Neuronal stem cell (in vitro differentiated cells): ENCODE measurements at regions not wholly inside any gene's neighbourhood (a gene's known extent, or its start where the extent isn't known, plus 50 kb on each side); places are given as distances from the start of the nearest gene placed in this dataset.
A peak's percentile ranks its signal among the peaks of the same experiment; 100 is the strongest.
"Not testable (repeated sequence)": the region's sequence is repeated elsewhere in the genome, so short reads cannot be mapped to it uniquely, and the experiment has no call there.

Experiments used
- DNase-seq: peaks from one replicate; pipeline ENCODE4 v3.0.0-alpha.2; 2013; ENCODE audit warnings: low spot score
- H2AFZ ChIP-seq: one replicate; pipeline ENCODE4 v1.6.1; 2013; ENCODE audit warnings: mild to moderate bottlenecking, low read length, inconsistent platforms
- H2AK5ac ChIP-seq: 2 replicates; pipeline ENCODE4 v1.6.1; 2013; ENCODE audit warnings: low read depth, mild to moderate bottlenecking, inconsistent platforms, low read length, moderate library complexity, mixed read lengths
- H2BK120ac ChIP-seq: 2 replicates; pipeline ENCODE4 v1.6.1; 2013; ENCODE audit warnings: low read depth, mild to moderate bottlenecking, inconsistent platforms, low read length, moderate library complexity, mixed read lengths
- H2BK12ac ChIP-seq: one replicate; pipeline ENCODE4 v1.6.1; 2013; ENCODE audit warnings: low read length, inconsistent platforms
- H2BK15ac ChIP-seq: 2 replicates; pipeline ENCODE4 v1.6.1; 2013; ENCODE audit warnings: mild to moderate bottlenecking, low read length, inconsistent platforms, mixed read lengths
- H2BK5ac ChIP-seq: one replicate; pipeline ENCODE4 v1.6.1; 2013; ENCODE audit warnings: inconsistent platforms, mild to moderate bottlenecking, low read length, moderate library complexity
- H3K14ac ChIP-seq: one replicate; pipeline ENCODE4 v1.6.1; 2013; ENCODE audit warnings: low read length, inconsistent platforms
- H3K18ac ChIP-seq: 2 replicates; pipeline ENCODE4 v1.6.1; 2013; ENCODE audit warnings: low read length, inconsistent platforms
- H3K23ac ChIP-seq: 2 replicates; pipeline ENCODE4 v1.6.1; 2013; ENCODE audit warnings: low read depth, mild to moderate bottlenecking, mixed read lengths, low read length, inconsistent platforms; ENCODE audit not compliant: poor library complexity
- H3K27ac ChIP-seq: replicated peaks from 3 replicates; pipeline ENCODE4 v1.5.1; 2013; ENCODE audit warnings: low read length, inconsistent platforms
- H3K27me3 ChIP-seq, 3 experiments: 2 replicates each; pipeline ENCODE4 v1.6.1; 2013; ENCODE audit warnings: low read length in 3 of 3, mild to moderate bottlenecking in 2 of 3, inconsistent platforms in 1 of 3, low read depth in 1 of 3, mixed read lengths in 1 of 3, moderate library complexity in 1 of 3; ENCODE audit not compliant: control insufficient read depth in 3 of 3, insufficient read depth in 3 of 3
- H3K36me3 ChIP-seq, 2 donors: replicated peaks in 1 of 2; 2 replicates each; pipeline ENCODE4 v1.6.1; 2013; ENCODE audit warnings: low read length in 2 of 2; ENCODE audit not compliant: control insufficient read depth in 2 of 2, insufficient read depth in 2 of 2
- H3K4ac ChIP-seq: 2 replicates; pipeline ENCODE4 v1.6.1; 2013; ENCODE audit warnings: inconsistent platforms, mild to moderate bottlenecking, low read length, moderate library complexity
- H3K4me1 ChIP-seq, 2 donors: 1 replicate in 1 of 2; 2 replicates in 1 of 2; pipeline ENCODE4 v1.6.1; 2013; ENCODE audit warnings: low read length in 2 of 2, low read depth in 1 of 2; ENCODE audit not compliant: control insufficient read depth in 2 of 2, insufficient read depth in 1 of 2
- H3K4me2 ChIP-seq: one replicate; pipeline ENCODE4 v1.6.1; 2013; ENCODE audit warnings: mild to moderate bottlenecking, low read length, inconsistent platforms; ENCODE audit not compliant: insufficient read depth, poor library complexity, severe bottlenecking
- H3K4me3 ChIP-seq, 2 donors: 2 replicates each; pipeline ENCODE4 v1.5.1; 2013; ENCODE audit warnings: low read length in 2 of 2, mild to moderate bottlenecking in 2 of 2, inconsistent platforms in 1 of 2, moderate library complexity in 1 of 2
- H3K79me1 ChIP-seq: one replicate; pipeline ENCODE4 v1.6.1; 2013; ENCODE audit warnings: low read depth, mild to moderate bottlenecking, inconsistent platforms, low read length, moderate library complexity
- H3K9ac ChIP-seq: one replicate; pipeline ENCODE4 v1.6.1; 2013; ENCODE audit warnings: mild to moderate bottlenecking, low read depth, low read length, inconsistent platforms; ENCODE audit not compliant: poor library complexity
- H3K9me3 ChIP-seq, 2 donors: replicated peaks in 1 of 2; 2 replicates each; pipeline versions ENCODE3 to v1.6.1; 2013; ENCODE audit warnings: low read length in 2 of 2, mild to moderate bottlenecking in 2 of 2, inconsistent platforms in 1 of 2, low read depth in 1 of 2, mixed read lengths in 1 of 2, moderate library complexity in 1 of 2; ENCODE audit not compliant: control insufficient read depth in 2 of 2, insufficient read depth in 1 of 2
- H4K8ac ChIP-seq: one replicate; pipeline ENCODE4 v1.6.1; 2013; ENCODE audit warnings: low read depth, mild to moderate bottlenecking, inconsistent platforms, low read length, moderate library complexity
- H4K91ac ChIP-seq: one replicate; pipeline ENCODE4 v1.6.1; 2013; ENCODE audit warnings: low read length, low read depth, mild to moderate bottlenecking, inconsistent platforms; ENCODE audit not compliant: poor library complexity
- WGBS, 2 donors: extraction: QIAGEN DNeasy Blood & Tissue Kit; methylation state at CpG; one replicate each; pipeline ENCODE4 v1.1.7; 2013; ENCODE audit warnings: missing lambda C conversion rate in 2 of 2, mixed read lengths in 1 of 2; ENCODE audit not compliant: insufficient read length in 2 of 2, insufficient replicate concordance in 1 of 2; ENCODE audit errors: extremely low coverage in 2 of 2; 5-methylcytosine and 5-hydroxymethylcytosine counted together

DNA sequence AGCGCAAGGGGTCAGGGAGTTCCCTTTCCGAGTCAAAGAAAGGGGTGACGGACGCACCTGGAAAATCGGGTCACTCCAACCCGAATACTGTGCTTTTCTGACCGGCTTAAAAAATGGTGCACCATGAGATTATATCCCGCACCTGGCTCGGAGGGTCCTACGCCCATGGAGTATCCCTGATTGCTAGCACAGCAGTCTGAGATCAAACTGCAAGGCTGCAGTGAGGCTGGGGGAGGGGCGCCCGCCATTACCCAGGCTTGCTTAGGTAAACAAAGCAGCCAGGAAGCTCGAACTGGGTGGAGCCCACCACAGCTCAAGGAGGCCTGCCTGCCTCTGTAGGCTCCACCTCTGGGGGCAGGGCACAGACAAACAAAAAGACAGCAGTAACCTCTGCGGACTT, 426.1 kb upstream of the SPTLC3 start:
- not testable (repeated sequence) for H3K9ac ChIP-seq, H3K18ac ChIP-seq, H3K36me3 ChIP-seq, H3K27me3 ChIP-seq, DNase-seq, H2BK5ac ChIP-seq, H3K4ac ChIP-seq, H3K4me1 ChIP-seq, H2BK12ac ChIP-seq, H3K23ac ChIP-seq, H4K91ac ChIP-seq, H3K79me1 ChIP-seq, H3K4me3 ChIP-seq, H2BK15ac ChIP-seq, H3K9me3 ChIP-seq, H4K8ac ChIP-seq, H2BK120ac ChIP-seq, H2AK5ac ChIP-seq, H3K14ac ChIP-seq, H3K27ac ChIP-seq, H3K4me2 ChIP-seq
- H2AFZ ChIP-seq = peak overlapping the region; percentile 17
- WGBS, 2 donors = no CpG with 5 or more reads among the region's 14 CpGs

- no peak overlapping the region for H4K91ac ChIP-seq
- H3K27ac ChIP-seq = no peak overlapping the region
- no peak overlapping the region for H2BK5ac ChIP-seq
- no peak overlapping the region for H2AK5ac ChIP-seq
- no peak overlapping the region for H3K4me2 ChIP-seq
- H3K4me3 ChIP-seq = no peak overlapping the region
- no peak overlapping the region for H3K23ac ChIP-seq
- no peaks in the 10 kb centered on the region for H3K4me1 ChIP-seq
- H3K18ac ChIP-seq = no peak overlapping the region
- H4K8ac ChIP-seq = no peak overlapping the region
- H2BK15ac ChIP-seq = no peak overlapping the region
- no peak overlapping the region for H3K4ac ChIP-seq
- no peak overlapping the region for H2BK120ac ChIP-seq
- whole genome bisulfite sequencing, 2 donors = no CpG with 5 or more reads among the region's 1 CpG
- no peak overlapping the region for H2BK12ac ChIP-seq
- no peaks in the 10 kb centered on the region for H3K9me3 ChIP-seq
- no peak overlapping the region for H2AFZ ChIP-seq
- no peak overlapping the region for H3K14ac ChIP-seq
- no peaks in the 10 kb centered on the region for H3K36me3 ChIP-seq
- H3K79me1 ChIP-seq = no peaks in the 10 kb centered on the region
- no peak overlapping the region for H3K9ac ChIP-seq
- no peaks in the 10 kb centered on the region for H3K27me3 ChIP-seq
- DNase-seq = no peak
These were observed 416.8 kb upstream of the SPTLC3 start for GRCh38 chr20:12591949-12592470.

DNA sequence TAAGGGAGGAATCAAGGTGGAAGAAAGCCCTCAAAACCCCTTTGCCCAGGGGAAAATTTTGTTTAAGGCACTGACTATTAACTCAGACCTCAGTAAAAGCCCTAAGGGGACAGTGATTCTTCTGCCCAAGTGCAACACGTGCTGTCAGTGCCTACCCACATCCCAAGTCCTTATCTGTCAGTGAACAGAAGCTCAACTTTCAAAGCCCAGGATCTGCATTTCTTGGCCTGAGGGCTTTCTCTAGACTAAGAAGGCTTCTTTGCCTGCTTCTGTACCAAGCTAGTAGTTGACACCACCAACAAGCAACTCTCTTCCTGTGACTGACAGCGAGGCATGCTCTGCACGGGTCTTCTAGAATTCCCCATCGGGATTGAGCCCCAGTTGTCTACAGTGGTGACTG, 416.0 kb upstream of the SPTLC3 start:
- Histone ChIP-seq H3K27me3 (no peaks in the 10 kb centered on the region), H3K79me1 (no peaks in the 10 kb centered on the region), H3K27ac (no peak overlapping the region), H2BK120ac (no peak overlapping the region), H3K4me3 (no peak overlapping the region), H3K14ac (no peak overlapping the region), H2BK12ac (no peak overlapping the region), H3K36me3 (no peaks in the 10 kb centered on the region), H2BK15ac (no peak overlapping the region), H3K9me3 (no peaks in the 10 kb centered on the region), H3K9ac (no peak overlapping the region), H3K4me2 (no peak overlapping the region), H4K8ac (no peak overlapping the region), H2AK5ac (no peak overlapping the region), H3K4me1 (no peaks in the 10 kb centered on the region), H3K23ac (no peak overlapping the region), H4K91ac (no peak overlapping the region), H2AFZ (no peak overlapping the region), H2BK5ac (no peak overlapping the region), H3K4ac (no peak overlapping the region), H3K18ac (no peak overlapping the region)
- WGBS, 2 donors = no CpG with 5 or more reads among the region's 4 CpGs
- DNase-seq = no peak

DNA sequence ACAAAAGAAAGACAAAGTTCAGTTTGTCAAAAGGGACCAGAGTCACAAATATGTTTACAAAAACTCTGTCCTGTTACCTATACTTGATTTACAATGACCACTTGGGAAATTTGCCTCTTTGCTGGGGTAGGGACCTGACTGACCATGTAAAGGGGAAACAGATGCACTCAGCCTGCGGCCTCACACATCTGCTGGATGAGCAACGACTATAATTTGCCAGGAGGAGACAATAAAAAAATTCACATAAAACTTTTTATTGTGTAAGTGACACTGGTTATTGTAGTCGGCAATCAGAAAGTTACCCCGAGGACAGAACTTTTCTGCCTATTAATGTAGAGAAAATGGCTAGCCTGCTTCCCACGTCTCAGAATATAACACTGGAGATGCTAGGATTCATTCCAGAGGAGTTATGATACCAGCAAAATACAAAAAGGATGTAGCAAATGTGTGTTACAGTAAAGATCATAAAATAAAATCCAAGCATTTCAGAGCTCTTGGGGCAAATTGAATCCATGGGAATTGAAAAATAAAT, 415.4 kb upstream of the SPTLC3 start:
- Histone ChIP-seq H3K4ac (no peak overlapping the region), H3K4me1 (no peaks in the 10 kb centered on the region), H2BK12ac (no peak overlapping the region), H3K18ac (no peak overlapping the region), H3K23ac (no peak overlapping the region), H2BK15ac (no peak overlapping the region), H3K9me3 (no peaks in the 10 kb centered on the region), H3K4me2 (no peak overlapping the region), H3K14ac (no peak overlapping the region), H2AK5ac (no peak overlapping the region), H4K8ac (no peak overlapping the region), H3K36me3 (no peaks in the 10 kb centered on the region), H3K27ac (no peak overlapping the region), H4K91ac (no peak overlapping the region), H2BK120ac (no peak overlapping the region), H2BK5ac (no peak overlapping the region), H2AFZ (no peak overlapping the region), H3K9ac (no peak overlapping the region), H3K4me3 (no peak overlapping the region), H3K27me3 (no peaks in the 10 kb centered on the region), H3K79me1 (no peaks in the 10 kb centered on the region)
- WGBS, 2 donors = no CpG with 5 or more reads among the region's 5 CpGs
- no peak for DNase-seq
